ENCODE measurements at regions not wholly inside any gene's neighbourhood (a gene's known extent, or its start where the extent isn't known, plus 50 kb on each side); places are given as distances from the start of the nearest gene placed in this dataset.

GRCh38 chr2:217739741-217740140 is 263.1 kb downstream of the TNS1 start:
- H3K4me3 ChIP-seq, result no peak overlapping the region
- no peak for TF ChIP-seq Cebpa-rat (IDR thresholded peaks at IDR 0.05)
- no peaks in the 10 kb centered on the region for H4K20me1 ChIP-seq
- peaks cover 23 to 35% (median 26%) of the 10 kb centered on the region in 10 experiments for H3K4me1 ChIP-seq
- no peaks in the 10 kb centered on the region for H3K27me3 ChIP-seq
- H3K9ac ChIP-seq, result no peak overlapping the region
- no peak overlapping the region for H3K4me2 ChIP-seq
- no peaks in the 10 kb centered on the region for H3K9me3 ChIP-seq (replicated peaks in 1 of 11)
- H3K27ac ChIP-seq, result no peak overlapping the region
- H3K36me3 ChIP-seq, result no peaks in the 10 kb centered on the region

- H3K27me3 ChIP-seq, result peaks cover 0 to 3% (median 0%) of the 10 kb centered on the region in 11 experiments; a peak in 1 of 22 replicates
- H3K4me2 ChIP-seq, result peak overlapping the region in 2 of 11 experiments; percentile 26 to 61; a peak in 3 of 22 replicates
- TF ChIP-seq Cebpa-rat (IDR thresholded peaks at IDR 0.05), result no peak
- H3K4me3 ChIP-seq, result no peak overlapping the region
- H3K9ac ChIP-seq, result no peak overlapping the region
- peaks cover 17 to 25% (median 19%) of the 10 kb centered on the region in 10 experiments for H3K4me1 ChIP-seq
- no peaks in the 10 kb centered on the region for H3K36me3 ChIP-seq
- no peak overlapping the region for H3K27ac ChIP-seq
- no peaks in the 10 kb centered on the region for H4K20me1 ChIP-seq
- no peaks in the 10 kb centered on the region for H3K9me3 ChIP-seq (replicated peaks in 1 of 11)
Measured at GRCh38 chr2:217738061-217738460, 264.7 kb downstream of the TNS1 start.

GRCh38 chr2:217736776-217737550 is 265.8 kb downstream of the TNS1 start:
- Histone ChIP-seq H3K27ac (no peak overlapping the region), H3K36me3 (no peaks in the 10 kb centered on the region), H3K9ac (no peak overlapping the region), H3K27me3 (peaks cover 0 to 4% (median 0%) of the 10 kb centered on the region in 11 experiments; a peak in 1 of 22 replicates), H3K4me2 (peak overlapping the region; percentile 30 to 60 (median 51)), H4K20me1 (no peaks in the 10 kb centered on the region), H3K4me1 (peaks cover 9 to 16% (median 11%) of the 10 kb centered on the region in 10 experiments), H3K9me3 (replicated peaks in 1 of 11) (no peaks in the 10 kb centered on the region), H3K4me3 (no peak overlapping the region)
- TF ChIP-seq Cebpa-rat (IDR thresholded peaks at IDR 0.05), result no peak

- no peaks in the 10 kb centered on the region for H3K9me3 ChIP-seq (replicated peaks in 1 of 11)
- no peak for TF ChIP-seq Cebpa-rat (IDR thresholded peaks at IDR 0.05)
- no peaks in the 10 kb centered on the region for H3K36me3 ChIP-seq
- H3K4me3 ChIP-seq, result no peak overlapping the region
- no peak overlapping the region for H3K4me2 ChIP-seq
- peaks cover 9 to 16% (median 11%) of the 10 kb centered on the region in 10 experiments for H3K4me1 ChIP-seq
- no peak overlapping the region for H3K9ac ChIP-seq
- no peaks in the 10 kb centered on the region for H4K20me1 ChIP-seq
- H3K27ac ChIP-seq, result no peak overlapping the region
- peaks cover 0 to 4% (median 0%) of the 10 kb centered on the region in 11 experiments; a peak in 1 of 22 replicates for H3K27me3 ChIP-seq
Measured at GRCh38 chr2:217735899-217736298, 266.9 kb downstream of the TNS1 start.

GRCh38 chr2:217735034-217735433 is 267.8 kb downstream of the TNS1 start:
- Histone ChIP-seq H3K9me3 (replicated peaks in 1 of 11) (no peaks in the 10 kb centered on the region), H4K20me1 (no peaks in the 10 kb centered on the region), H3K27me3 (peaks cover 0 to 4% (median 0%) of the 10 kb centered on the region in 11 experiments; a peak in 1 of 22 replicates), H3K36me3 (no peaks in the 10 kb centered on the region), H3K27ac (no peak overlapping the region), H3K9ac (no peak overlapping the region), H3K4me2 (no peak overlapping the region), H3K4me1 (peaks cover 9 to 16% (median 11%) of the 10 kb centered on the region in 10 experiments), H3K4me3 (no peak overlapping the region)
- no peak for TF ChIP-seq Cebpa-rat (IDR thresholded peaks at IDR 0.05)

GRCh38 chr2:217733461-217733860 is 269.3 kb downstream of the TNS1 start:
- no peak overlapping the region for H3K4me2 ChIP-seq
- no peaks in the 10 kb centered on the region for H3K36me3 ChIP-seq
- H4K20me1 ChIP-seq, result no peaks in the 10 kb centered on the region
- H3K27me3 ChIP-seq, result peaks cover 0 to 4% (median 0%) of the 10 kb centered on the region in 11 experiments; a peak in 1 of 22 replicates
- H3K9me3 ChIP-seq (replicated peaks in 1 of 11), result no peaks in the 10 kb centered on the region
- H3K4me1 ChIP-seq, result peaks cover 9 to 16% (median 11%) of the 10 kb centered on the region in 10 experiments
- no peak overlapping the region for H3K9ac ChIP-seq
- H3K27ac ChIP-seq, result no peak overlapping the region
- no peak overlapping the region for H3K4me3 ChIP-seq
- no peak for TF ChIP-seq Cebpa-rat (IDR thresholded peaks at IDR 0.05)

DNA sequence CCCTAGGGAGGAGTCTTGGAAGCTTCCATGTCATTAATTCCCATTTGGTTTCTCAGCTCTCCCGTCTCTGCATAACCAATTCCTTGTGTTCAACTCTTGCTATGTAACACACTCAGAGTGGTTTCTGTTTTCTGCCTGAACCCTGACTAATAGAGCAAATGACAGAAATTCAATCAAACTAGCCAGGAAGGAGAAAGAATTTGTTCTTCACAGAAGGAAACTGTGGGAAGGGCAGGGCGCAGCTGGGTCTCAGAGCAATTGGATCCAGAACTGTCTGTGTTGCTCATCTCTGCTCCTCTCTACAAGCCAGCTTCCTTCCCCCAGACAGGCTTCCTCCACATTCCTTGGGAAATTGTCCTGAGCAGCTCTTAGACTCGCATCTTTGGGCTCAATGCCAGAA is 269.8 kb downstream of the TNS1 start:
- Histone ChIP-seq H3K9me3 (replicated peaks in 1 of 11) (no peaks in the 10 kb centered on the region), H3K4me1 (peaks cover 9 to 12% (median 11%) of the 10 kb centered on the region in 10 experiments), H3K36me3 (no peaks in the 10 kb centered on the region), H3K27ac (no peak overlapping the region), H3K4me2 (no peak overlapping the region), H3K9ac (no peak overlapping the region), H4K20me1 (no peaks in the 10 kb centered on the region), H3K27me3 (peaks cover 0 to 4% (median 0%) of the 10 kb centered on the region in 11 experiments; a peak in 1 of 22 replicates), H3K4me3 (no peak overlapping the region)
- no peak for TF ChIP-seq Cebpa-rat (IDR thresholded peaks at IDR 0.05)

- Histone ChIP-seq H4K20me1 (no peaks in the 10 kb centered on the region), H3K4me2 (no peak overlapping the region), H3K36me3 (no peaks in the 10 kb centered on the region), H3K9me3 (replicated peaks in 1 of 11) (no peaks in the 10 kb centered on the region), H3K4me3 (no peak overlapping the region), H3K27ac (no peak overlapping the region), H3K9ac (no peak overlapping the region), H3K27me3 (peaks cover 0 to 4% (median 0%) of the 10 kb centered on the region in 11 experiments; a peak in 1 of 22 replicates), H3K4me1 (peaks cover 2 to 5% (median 3%) of the 10 kb centered on the region in 10 experiments; a peak in 19 of 20 replicates)
- no peak for TF ChIP-seq Cebpa-rat (IDR thresholded peaks at IDR 0.05)
Measured at GRCh38 chr2:217731805-217732204, 271.0 kb downstream of the TNS1 start.

- no peak overlapping the region for H3K4me2 ChIP-seq
- H3K9me3 ChIP-seq (replicated peaks in 1 of 11), result no peaks in the 10 kb centered on the region
- H3K36me3 ChIP-seq, result no peaks in the 10 kb centered on the region
- TF ChIP-seq Cebpa-rat (IDR thresholded peaks at IDR 0.05), result no peak
- H3K27me3 ChIP-seq, result peaks cover 0 to 4% (median 0%) of the 10 kb centered on the region in 11 experiments; a peak in 1 of 22 replicates
- no peak overlapping the region for H3K9ac ChIP-seq
- no peaks in the 10 kb centered on the region for H3K4me1 ChIP-seq
- H3K27ac ChIP-seq, result no peak overlapping the region
- H4K20me1 ChIP-seq, result no peaks in the 10 kb centered on the region
- H3K4me3 ChIP-seq, result no peak overlapping the region
Measured at GRCh38 chr2:217729421-217730053, 273.3 kb downstream of the TNS1 start.

All from BLaER1 treated with 17β-estradiol and CSF1 and Interleukin-3, amounts not matched to agents 10 nM and 100 nM (cell line).